T1000 (cell line): ENCODE measurements at regions not wholly inside any gene's neighbourhood (a gene's known extent, or its start where the extent isn't known, plus 50 kb on each side); places are given as distances from the start of the nearest gene placed in this dataset.
A peak's percentile ranks its signal among the peaks of the same experiment; 100 is the strongest.
"Not testable (repeated sequence)": the region's sequence is repeated elsewhere in the genome, so short reads cannot be mapped to it uniquely, and the experiment has no call there.

Experiments used
- DNase-seq: peaks from one replicate; lab custom pipeline; 2025; ENCODE audit warnings: mixed read lengths; lab: John Stamatoyannopoulos, UW

DNA sequence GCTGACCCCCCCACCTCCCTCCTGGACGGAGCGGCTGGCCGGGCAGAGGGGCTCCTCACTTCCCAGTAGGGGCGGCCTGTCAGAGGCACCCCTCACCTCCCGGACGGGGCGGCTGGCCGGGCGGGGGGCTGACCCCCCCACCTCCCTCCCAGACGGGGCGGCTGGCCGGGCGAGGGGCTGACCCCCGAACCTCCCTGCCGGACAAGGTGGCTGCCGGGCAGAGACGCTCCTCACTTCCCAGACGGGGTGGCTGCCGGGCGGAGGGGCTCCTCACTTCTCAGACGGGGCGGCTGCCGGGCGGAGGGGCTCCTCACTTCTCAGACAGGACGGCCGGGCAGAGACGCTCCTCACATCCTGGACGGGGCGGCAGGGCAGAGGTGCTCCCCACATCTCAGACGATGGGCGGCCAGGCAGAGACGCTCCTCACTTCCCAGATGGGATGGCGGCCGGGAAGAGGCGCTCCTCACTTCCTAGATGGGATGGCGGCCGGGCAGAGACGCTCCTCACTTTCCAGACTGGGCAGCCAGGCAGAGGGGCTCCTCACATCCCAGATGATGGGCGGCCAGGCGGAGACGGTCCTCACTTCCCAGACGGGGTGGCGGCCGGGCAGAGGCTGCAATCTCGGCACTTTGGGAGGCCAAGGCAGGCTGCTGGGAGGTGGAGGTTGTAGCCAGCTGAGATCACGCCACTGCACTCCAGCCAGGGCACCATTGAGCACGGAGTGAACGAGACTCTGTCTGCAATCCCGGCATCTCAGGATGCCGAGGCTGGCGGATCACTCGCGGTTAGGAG is 66.2 kb upstream of the PAPPA2 start:
- DNase-seq: not testable (repeated sequence)

- DNase-seq: no peak
Observed at GRCh38 chr1:176391621-176392020, 71.4 kb upstream of the PAPPA2 start.

GRCh38 chr1:176384841-176385240 is 78.1 kb upstream of the PAPPA2 start:
- no peak for DNase-seq

DNA sequence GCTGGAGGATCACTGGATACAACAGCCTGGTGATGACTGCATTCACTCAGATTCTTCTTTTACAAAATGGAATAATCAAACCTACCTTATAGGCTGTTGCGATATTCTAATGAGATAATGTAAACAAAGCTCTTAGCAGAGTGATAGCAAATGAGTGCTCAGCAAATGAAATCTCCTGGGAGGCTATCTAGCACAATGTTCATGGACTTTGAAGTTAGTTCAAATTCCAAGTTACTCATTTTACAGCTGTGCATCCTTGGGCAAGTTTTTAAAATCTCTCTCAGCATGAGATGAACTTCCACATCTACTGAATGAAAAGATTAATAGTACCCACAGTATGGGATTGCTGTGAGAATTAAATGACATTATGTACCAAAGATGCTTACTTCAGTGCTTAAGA is 80.8 kb upstream of the PAPPA2 start:
- no peak for DNase-seq

- DNase-seq: no peak
Observed at GRCh38 chr1:176379626-176380339, 83.2 kb upstream of the PAPPA2 start.

DNA sequence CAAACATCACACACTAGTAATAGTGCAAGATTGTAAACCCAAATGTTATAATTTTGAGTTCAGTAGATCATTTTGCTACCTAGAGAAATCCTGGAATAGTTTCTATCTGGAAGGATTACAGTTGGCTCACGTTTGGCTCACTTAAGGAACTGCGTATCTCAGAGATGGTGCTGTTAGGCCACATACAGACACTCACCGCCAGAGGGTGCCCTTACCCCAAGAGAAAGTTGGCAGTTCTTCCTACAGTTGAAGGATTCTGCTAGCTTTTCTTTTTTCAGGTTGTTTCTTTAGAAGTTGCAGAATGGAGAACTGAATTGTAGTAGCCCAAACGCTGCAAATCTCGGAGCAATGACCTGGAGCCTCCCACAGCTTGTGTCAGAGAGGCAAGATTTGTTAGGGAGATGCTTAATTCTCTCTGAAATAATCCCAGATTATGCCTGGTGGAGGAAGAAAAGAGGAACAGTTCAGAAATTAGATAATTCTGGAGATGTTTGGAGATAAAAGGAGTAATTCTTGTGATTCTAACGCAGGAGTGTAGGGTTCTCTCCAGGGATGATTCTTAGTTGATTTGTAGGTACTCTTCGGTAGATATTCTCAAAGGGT is 87.9 kb upstream of the PAPPA2 start:
- peak; percentile 28 for DNase-seq

DNA sequence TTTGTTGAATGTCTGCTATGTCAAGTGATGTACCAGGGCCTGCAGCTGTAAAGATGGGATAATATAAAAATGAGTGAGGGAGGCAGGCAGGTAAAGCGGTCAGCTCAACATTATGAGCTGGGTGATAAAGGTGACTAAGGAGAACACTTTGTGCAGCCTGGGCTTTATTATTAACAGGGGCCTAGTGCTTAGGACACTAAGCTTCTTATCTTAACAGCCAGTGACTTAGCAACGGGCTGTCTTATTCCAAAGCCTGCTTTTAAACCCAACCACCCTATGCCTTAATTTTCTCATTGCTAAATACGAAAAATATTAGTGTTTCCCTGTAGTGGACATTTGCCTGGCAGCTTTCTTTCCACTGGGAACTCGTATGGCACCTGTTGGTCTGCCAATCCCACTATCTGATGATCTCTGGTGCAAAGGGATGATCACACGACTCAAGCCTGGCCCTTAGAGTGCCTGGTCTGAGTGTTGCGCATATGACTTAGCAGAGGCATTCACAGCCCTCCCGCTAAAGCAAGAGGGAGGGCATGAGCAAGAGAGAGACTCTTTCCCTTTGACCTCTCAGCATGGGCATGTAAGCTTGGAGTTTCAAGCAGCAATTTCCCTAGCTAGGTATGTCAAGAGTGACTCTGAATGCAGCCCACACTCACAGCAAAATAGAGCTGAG is 98.6 kb upstream of the PAPPA2 start:
- DNase-seq: no peak

- DNase-seq: not testable (repeated sequence)
Observed at GRCh38 chr1:176349135-176349715, 113.8 kb upstream of the PAPPA2 start.

DNA sequence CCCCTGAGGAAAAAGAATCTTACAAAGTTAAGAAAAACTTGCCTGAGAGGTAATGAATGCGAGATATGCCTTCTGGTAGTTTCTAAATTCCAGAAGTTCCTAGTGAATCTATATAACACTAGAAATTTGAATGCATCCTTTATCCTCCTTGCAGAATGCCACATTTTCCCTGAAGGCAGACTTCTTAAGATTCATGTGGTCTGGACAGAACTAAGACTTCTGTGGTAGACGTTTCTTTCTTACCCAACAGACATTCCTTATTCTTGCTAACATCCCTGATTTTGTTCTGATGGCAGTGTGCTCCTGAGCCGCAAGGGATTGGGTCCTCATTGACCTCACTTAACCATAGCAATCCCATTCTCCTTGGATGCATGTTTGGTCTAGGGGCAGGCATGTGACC is 121.3 kb upstream of the PAPPA2 start:
- DNase-seq: no peak

GRCh38 chr1:176338877-176339276 is 124.1 kb upstream of the PAPPA2 start:
- no peak for DNase-seq

GRCh38 chr1:176330782-176331181 is 123.7 kb upstream of the COP1 start:
- no peak for DNase-seq

GRCh38 chr1:176325664-176326063 is 118.6 kb upstream of the COP1 start:
- no peak for DNase-seq

DNA sequence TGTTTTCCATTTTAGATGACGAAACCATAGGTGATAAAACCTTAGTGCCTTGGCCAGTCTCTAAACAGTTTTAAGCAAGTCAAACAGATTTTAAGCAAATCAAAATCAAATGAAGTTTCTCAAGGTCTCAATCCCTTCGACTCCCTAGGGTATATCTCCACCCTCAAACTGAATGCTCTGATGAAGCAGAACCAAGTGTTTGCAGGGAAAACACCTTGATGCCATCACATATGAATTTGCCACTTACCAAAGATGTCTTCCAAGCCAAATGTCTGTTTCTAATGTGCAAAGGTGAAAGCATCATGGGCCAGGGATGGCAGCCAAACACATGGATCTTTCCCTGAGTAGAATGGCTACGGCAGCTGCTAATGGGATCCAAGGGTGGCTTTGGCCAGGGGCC is 116.4 kb upstream of the COP1 start:
- DNase-seq: no peak

DNA sequence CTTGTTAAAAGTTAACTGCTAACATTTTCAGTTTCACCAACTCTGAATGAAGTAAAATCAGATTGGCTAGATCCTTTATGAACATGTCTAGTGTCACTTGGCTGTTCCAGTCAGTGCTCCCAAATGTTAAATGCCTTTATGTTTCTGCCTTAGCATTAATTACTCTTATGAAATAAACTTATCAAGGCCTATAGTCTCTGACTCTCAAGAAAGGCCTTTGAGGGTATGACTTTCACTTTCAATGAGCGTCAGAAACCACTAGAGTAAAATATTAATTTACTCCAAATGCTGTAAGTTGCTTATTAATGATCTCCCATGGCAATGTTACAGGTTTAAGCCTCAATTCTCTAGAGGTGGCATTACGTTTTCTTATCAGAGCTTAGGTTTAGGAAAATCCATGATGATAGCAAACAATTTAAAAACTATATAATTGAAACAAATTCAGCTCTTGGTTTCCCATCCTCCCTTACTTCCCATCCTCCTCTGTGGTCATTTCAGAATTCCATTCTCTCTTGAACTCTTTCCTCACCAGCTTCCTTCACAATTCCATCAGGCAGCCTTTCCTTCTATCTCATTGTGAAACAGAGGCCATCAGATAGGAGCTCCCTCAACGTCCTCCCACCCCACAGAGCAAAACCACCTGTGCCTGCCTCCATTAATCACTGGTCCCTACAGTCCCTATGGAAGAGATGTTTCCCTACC is 108.6 kb upstream of the COP1 start:
- DNase-seq: no peak

DNA sequence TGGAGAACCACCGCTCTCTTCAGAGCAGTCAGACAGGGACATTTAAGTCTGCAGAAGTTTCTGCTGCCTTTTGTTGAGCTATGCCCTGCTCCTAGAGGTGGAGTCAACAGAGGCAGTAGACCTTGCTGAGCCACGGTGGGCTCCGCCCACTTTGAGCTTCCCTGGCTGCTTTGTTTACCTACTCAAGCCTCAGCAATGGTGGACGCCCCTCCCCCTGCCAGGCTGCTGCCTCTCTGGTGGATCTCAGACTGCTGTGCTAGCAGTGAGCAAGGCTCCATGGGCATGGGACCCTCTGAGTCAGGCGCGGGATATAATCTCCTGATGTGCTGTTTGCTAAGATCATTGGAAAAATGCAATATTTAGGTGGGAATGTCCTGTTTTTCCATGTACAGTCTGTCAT is 89.5 kb upstream of the COP1 start:
- not testable (repeated sequence) for DNase-seq

DNA sequence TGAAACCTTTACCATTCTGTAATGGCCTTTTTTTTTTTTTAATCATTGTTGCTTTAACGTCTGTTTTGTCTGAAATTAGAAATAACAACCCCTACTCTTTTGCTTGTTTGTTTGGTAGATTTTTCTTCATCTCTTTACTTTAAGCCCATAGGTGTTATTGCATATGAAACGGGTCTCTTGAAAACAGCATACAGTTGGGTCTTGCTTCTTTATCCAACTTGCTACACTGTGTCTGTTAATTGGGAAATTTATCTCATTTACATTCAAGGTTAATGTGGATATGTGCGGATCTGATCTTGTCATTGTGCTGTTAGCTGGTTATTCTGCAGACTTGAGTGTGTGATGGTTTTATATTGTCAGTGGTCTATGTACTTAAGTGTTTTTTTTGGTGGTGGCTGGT is 78.9 kb upstream of the COP1 start:
- DNase-seq: no peak

DNA sequence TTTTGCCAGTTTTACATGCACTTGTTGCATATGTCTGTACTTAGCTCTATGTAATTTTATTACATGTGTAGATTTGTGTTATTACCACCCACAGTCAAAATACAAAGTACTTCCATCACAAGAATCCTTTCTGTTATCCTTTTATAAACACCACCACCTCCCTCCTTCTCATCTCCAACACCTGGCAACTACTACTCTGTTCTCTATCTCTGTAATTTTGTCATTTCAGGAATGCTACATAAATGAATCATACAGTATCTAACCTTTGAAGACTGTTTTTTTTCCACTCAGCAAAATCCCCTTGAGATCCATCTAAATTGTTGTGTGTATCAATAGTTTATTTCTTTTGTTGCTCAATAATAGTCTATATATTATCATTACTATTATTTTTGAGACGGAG is 64.5 kb upstream of the COP1 start:
- no peak for DNase-seq
